GM10266 (cell line): ENCODE measurements at regions not wholly inside any gene's neighbourhood (a gene's known extent, or its start where the extent isn't known, plus 50 kb on each side); places are given as distances from the start of the nearest gene placed in this dataset.
"Not testable (repeated sequence)": the region's sequence is repeated elsewhere in the genome, so short reads cannot be mapped to it uniquely, and the experiment has no call there.

Experiments used
- DNase-seq: peaks from one replicate; pipeline ENCODE4 v3.0.0; 2012; ENCODE audit errors: extremely low spot score
- CTCF ChIP-seq: IDR thresholded peaks from 2 replicates; pipeline ENCODE4 v1.5.1; 2012; ENCODE audit warnings: mild to moderate bottlenecking, low read depth; ENCODE audit not compliant: control insufficient read depth, insufficient read depth; ENCODE audit errors: missing control alignments

GRCh38 chr1:213530611-213531320 lies 457.0 kb upstream of the PROX1 start:
- no peak for DNase-seq
- TF ChIP-seq CTCF, result no peak

- TF ChIP-seq CTCF, result no peak
- no peak for DNase-seq
These were observed 456.1 kb upstream of the PROX1 start for GRCh38 chr1:213531369-213532310.

- DNase-seq, result no peak
- TF ChIP-seq CTCF, result no peak
These were observed 454.6 kb upstream of the PROX1 start for GRCh38 chr1:213533125-213533524.

GRCh38 chr1:213535679-213536078 lies 452.1 kb upstream of the PROX1 start:
- TF ChIP-seq CTCF, result no peak
- DNase-seq, result no peak

GRCh38 chr1:213538251-213538650 lies 449.5 kb upstream of the PROX1 start:
- no peak for TF ChIP-seq CTCF
- no peak for DNase-seq

- DNase-seq, result no peak
- TF ChIP-seq CTCF, result no peak
These were observed 448.3 kb upstream of the PROX1 start for GRCh38 chr1:213539464-213539863.

GRCh38 chr1:213541641-213542040 lies 446.1 kb upstream of the PROX1 start:
- no peak for DNase-seq
- TF ChIP-seq CTCF, result no peak

GRCh38 chr1:213545181-213545580 lies 442.6 kb upstream of the PROX1 start:
- DNase-seq, result not testable (repeated sequence)
